ENCODE measurements at regions not wholly inside any gene's neighbourhood (a gene's known extent, or its start where the extent isn't known, plus 50 kb on each side); places are given as distances from the start of the nearest gene placed in this dataset.

DNA sequence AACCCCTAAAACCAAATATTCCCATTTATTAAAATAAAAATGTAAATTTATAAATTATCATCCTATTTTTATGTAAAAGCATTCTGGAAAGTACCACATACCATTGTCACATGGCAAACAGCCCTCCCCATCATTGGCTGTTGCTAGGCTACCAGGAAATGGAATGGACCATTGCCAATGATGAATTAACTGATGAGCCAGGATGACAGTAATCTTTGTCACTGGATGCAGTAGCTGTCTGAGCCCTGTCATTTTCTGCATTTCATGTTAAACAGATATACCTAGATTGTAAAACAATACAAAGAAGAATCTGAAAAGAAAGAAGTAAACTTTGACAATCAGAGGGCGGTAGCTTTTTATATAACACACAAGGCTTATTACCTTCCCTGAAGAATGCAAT is 641.4 kb downstream of the BCL11A start:
- Histone ChIP-seq H4K20me1 (ENCODE audit: insufficient read depth, low read length) (no peaks in the 10 kb centered on the region), H3K36me3 (ENCODE audit: insufficient read depth, low read length) (no peaks in the 10 kb centered on the region), H3K27me3 (ENCODE audit: insufficient read depth, low read length) (no peaks in the 10 kb centered on the region), H3K79me2 (ENCODE audit: insufficient read depth, low read length) (no peaks in the 10 kb centered on the region), H3F3A (ENCODE audit: insufficient read depth, low read length) (no peaks in the 10 kb centered on the region), H3K27ac (ENCODE audit: low read depth, low read length, poor library complexity, severe bottlenecking) (no peak overlapping the region), H3K4me1 (ENCODE audit: insufficient read depth, low read length, severe bottlenecking) (no peaks in the 10 kb centered on the region), H3K9ac (ENCODE audit: low read length) (no peak overlapping the region), H3K4me2 (ENCODE audit: low read length) (no peak overlapping the region), H3K9me2 (ENCODE audit: low read depth, low read length) (no peaks in the 10 kb centered on the region), H3K9me3 (ENCODE audit: low read length) (no peaks in the 10 kb centered on the region), H3K4me3 (ENCODE audit: low read depth, low read length, poor library complexity, severe bottlenecking) (no peak overlapping the region), H2AFZ (ENCODE audit: low read length) (no peak overlapping the region)
- no peak for TF ChIP-seq EZH2 (IDR thresholded peaks at IDR 0.05; ENCODE audit: borderline replicate concordance, low read length)
- no peak for TF ChIP-seq CTCF (IDR thresholded peaks at IDR 0.05; ENCODE audit: low read length)

DNA sequence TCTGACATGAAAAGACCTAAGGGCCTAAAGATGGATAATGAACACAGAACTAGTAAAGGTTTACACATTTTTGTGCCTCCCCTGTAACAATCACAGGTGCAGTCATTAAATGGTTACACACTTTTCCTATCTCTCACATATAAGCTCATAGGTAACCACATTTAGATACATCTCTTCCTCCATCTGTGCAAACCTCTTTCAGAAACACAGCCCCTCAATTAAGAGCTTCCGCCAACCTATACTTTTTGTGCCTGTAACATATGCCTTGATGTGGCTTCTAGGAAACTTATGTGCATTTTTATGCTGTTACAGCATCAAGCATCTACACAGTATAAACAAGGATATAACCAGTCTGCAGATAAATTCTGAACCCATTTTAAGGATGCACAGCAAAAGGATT is 643.3 kb downstream of the BCL11A start:
- Histone ChIP-seq H3K27ac (ENCODE audit: low read depth, low read length, poor library complexity, severe bottlenecking) (no peak overlapping the region), H3F3A (ENCODE audit: insufficient read depth, low read length) (no peaks in the 10 kb centered on the region), H3K9ac (ENCODE audit: low read length) (no peak overlapping the region), H3K4me3 (ENCODE audit: low read depth, low read length, poor library complexity, severe bottlenecking) (no peak overlapping the region), H4K20me1 (ENCODE audit: insufficient read depth, low read length) (no peaks in the 10 kb centered on the region), H3K4me1 (ENCODE audit: insufficient read depth, low read length, severe bottlenecking) (no peaks in the 10 kb centered on the region), H3K36me3 (ENCODE audit: insufficient read depth, low read length) (no peaks in the 10 kb centered on the region), H3K4me2 (ENCODE audit: low read length) (no peak overlapping the region), H3K9me3 (ENCODE audit: low read length) (no peaks in the 10 kb centered on the region), H3K9me2 (ENCODE audit: low read depth, low read length) (no peaks in the 10 kb centered on the region), H2AFZ (ENCODE audit: low read length) (no peak overlapping the region), H3K79me2 (ENCODE audit: insufficient read depth, low read length) (no peaks in the 10 kb centered on the region), H3K27me3 (ENCODE audit: insufficient read depth, low read length) (no peaks in the 10 kb centered on the region)
- no peak for TF ChIP-seq CTCF (IDR thresholded peaks at IDR 0.05; ENCODE audit: low read length)
- no peak for TF ChIP-seq EZH2 (IDR thresholded peaks at IDR 0.05; ENCODE audit: borderline replicate concordance, low read length)

GRCh38 chr2:59909147-59909546 is 644.3 kb downstream of the BCL11A start:
- H3K9me3 ChIP-seq (ENCODE audit: low read length), result no peaks in the 10 kb centered on the region
- no peaks in the 10 kb centered on the region for H3K27me3 ChIP-seq (ENCODE audit: insufficient read depth, low read length)
- H4K20me1 ChIP-seq (ENCODE audit: insufficient read depth, low read length), result no peaks in the 10 kb centered on the region
- H3K36me3 ChIP-seq (ENCODE audit: insufficient read depth, low read length), result no peaks in the 10 kb centered on the region
- no peaks in the 10 kb centered on the region for H3K9me2 ChIP-seq (ENCODE audit: low read depth, low read length)
- H3K9ac ChIP-seq (ENCODE audit: low read length), result no peak overlapping the region
- no peak overlapping the region for H3K27ac ChIP-seq (ENCODE audit: low read depth, low read length, poor library complexity, severe bottlenecking)
- no peak overlapping the region for H3K4me2 ChIP-seq (ENCODE audit: low read length)
- no peaks in the 10 kb centered on the region for H3K79me2 ChIP-seq (ENCODE audit: insufficient read depth, low read length)
- H3K4me1 ChIP-seq (ENCODE audit: insufficient read depth, low read length, severe bottlenecking), result no peaks in the 10 kb centered on the region
- H3K4me3 ChIP-seq (ENCODE audit: low read depth, low read length, poor library complexity, severe bottlenecking), result no peak overlapping the region
- H3F3A ChIP-seq (ENCODE audit: insufficient read depth, low read length), result no peaks in the 10 kb centered on the region
- TF ChIP-seq CTCF (IDR thresholded peaks at IDR 0.05; ENCODE audit: low read length) (no peak), EZH2 (IDR thresholded peaks at IDR 0.05; ENCODE audit: borderline replicate concordance, low read length) (no peak)
- H2AFZ ChIP-seq (ENCODE audit: low read length), result no peak overlapping the region

Data from OCI-LY1 (cell line).